ENCODE measurements at regions not wholly inside any gene's neighbourhood (a gene's known extent, or its start where the extent isn't known, plus 50 kb on each side); places are given as distances from the start of the nearest gene placed in this dataset.
A peak's percentile ranks its signal among the peaks of the same experiment; 100 is the strongest.

- DNase-seq (ENCODE audit: low read depth, low spot score) (no peak), FAIRE-seq (no peak)
- Histone ChIP-seq H3K27me3 (ENCODE audit: control insufficient read depth, extremely low read depth, insufficient read depth, low read length) (no peaks in the 10 kb centered on the region), H3K9me1 (ENCODE audit: control insufficient read depth, extremely low read depth, insufficient read depth, low read length) (no peaks in the 10 kb centered on the region), H3K4me1 (ENCODE audit: control insufficient read depth, extremely low read depth, insufficient read depth, low read length) (no peaks in the 10 kb centered on the region), H3K9ac (ENCODE audit: control insufficient read depth, extremely low read depth, insufficient read depth, low read length) (no peak overlapping the region), H3K4me3 (ENCODE audit: control insufficient read depth in 2 of 3, extremely low read depth in 1 of 3, insufficient read depth in 2 of 3, low read depth in 1 of 3, low read length in 3 of 3) (no peak overlapping the region), H3K27ac (ENCODE audit: control insufficient read depth, insufficient read depth, low read length) (no peak overlapping the region), H3K36me3 (ENCODE audit: control insufficient read depth in 2 of 2, extremely low read depth in 1 of 2, insufficient read depth in 2 of 2, low read length in 2 of 2) (no peaks in the 10 kb centered on the region), H4K20me1 (ENCODE audit: control insufficient read depth, extremely low read depth, insufficient read depth, low read length) (no peaks in the 10 kb centered on the region), H3K79me2 (ENCODE audit: control insufficient read depth, insufficient read depth, low read length) (no peaks in the 10 kb centered on the region), H2AFZ (ENCODE audit: control insufficient read depth, low read length) (no peak overlapping the region), H3K4me2 (ENCODE audit: control insufficient read depth, extremely low read depth, insufficient read depth, low read depth, low read length) (no peak overlapping the region), H3K9me3 (ENCODE audit: control insufficient read depth, low read depth, low read length) (no peaks in the 10 kb centered on the region)
- no peak for TF ChIP-seq EZH2 (IDR thresholded peaks at IDR 0.05; ENCODE audit: low read length)
- TF ChIP-seq CTCF (optimal IDR thresholded peaks at IDR 0.05 in 1 of 3, IDR thresholded peaks at IDR 0.05 in 1 of 3, conservative IDR thresholded peaks at IDR 0.05 in 1 of 3; ENCODE audit: extremely low read depth in 1 of 3, insufficient read depth in 2 of 3, low read length in 3 of 3) = no peak
- dilution Hi-C loops (cut with MboI; ENCODE audit: extremely low pct_ligation_motif_present, low sequenced_read_pairs) = no loop called here
Measured at GRCh38 chr5:15020736-15021135, 149.2 kb upstream of the ANKH start.

GRCh38 chr5:15014809-15015208 lies 143.2 kb upstream of the ANKH start:
- Histone ChIP-seq H3K4me2 (ENCODE audit: control insufficient read depth, extremely low read depth, insufficient read depth, low read depth, low read length) (peak overlapping the region; percentile 6), H3K9me1 (ENCODE audit: control insufficient read depth, extremely low read depth, insufficient read depth, low read length) (no peaks in the 10 kb centered on the region), H2AFZ (ENCODE audit: control insufficient read depth, low read length) (no peak overlapping the region), H3K36me3 (ENCODE audit: control insufficient read depth in 2 of 2, extremely low read depth in 1 of 2, insufficient read depth in 2 of 2, low read length in 2 of 2) (no peaks in the 10 kb centered on the region), H3K79me2 (ENCODE audit: control insufficient read depth, insufficient read depth, low read length) (no peaks in the 10 kb centered on the region), H4K20me1 (ENCODE audit: control insufficient read depth, extremely low read depth, insufficient read depth, low read length) (no peaks in the 10 kb centered on the region), H3K9ac (ENCODE audit: control insufficient read depth, extremely low read depth, insufficient read depth, low read length) (no peak overlapping the region), H3K4me3 (ENCODE audit: control insufficient read depth in 2 of 3, extremely low read depth in 1 of 3, insufficient read depth in 2 of 3, low read depth in 1 of 3, low read length in 3 of 3) (no peak overlapping the region), H3K27me3 (ENCODE audit: control insufficient read depth, extremely low read depth, insufficient read depth, low read length) (no peaks in the 10 kb centered on the region), H3K4me1 (ENCODE audit: control insufficient read depth, extremely low read depth, insufficient read depth, low read length) (peaks cover 4% of the 10 kb centered on the region), H3K9me3 (ENCODE audit: control insufficient read depth, low read depth, low read length) (no peaks in the 10 kb centered on the region), H3K27ac (ENCODE audit: control insufficient read depth, insufficient read depth, low read length) (no peak overlapping the region)
- DNase-seq (ENCODE audit: low read depth, low spot score) (no peak), FAIRE-seq (no peak)
- no peak for TF ChIP-seq EZH2 (IDR thresholded peaks at IDR 0.05; ENCODE audit: low read length)
- no peak for TF ChIP-seq CTCF (optimal IDR thresholded peaks at IDR 0.05 in 1 of 3, IDR thresholded peaks at IDR 0.05 in 1 of 3, conservative IDR thresholded peaks at IDR 0.05 in 1 of 3; ENCODE audit: extremely low read depth in 1 of 3, insufficient read depth in 2 of 3, low read length in 3 of 3)
- dilution Hi-C loops (cut with MboI; ENCODE audit: extremely low pct_ligation_motif_present, low sequenced_read_pairs) = no loop called here
